ENCODE measurements at regions not wholly inside any gene's neighbourhood (a gene's known extent, or its start where the extent isn't known, plus 50 kb on each side); places are given as distances from the start of the nearest gene placed in this dataset.
"Not testable (repeated sequence)": the region's sequence is repeated elsewhere in the genome, so short reads cannot be mapped to it uniquely, and the experiment has no call there.

DNA sequence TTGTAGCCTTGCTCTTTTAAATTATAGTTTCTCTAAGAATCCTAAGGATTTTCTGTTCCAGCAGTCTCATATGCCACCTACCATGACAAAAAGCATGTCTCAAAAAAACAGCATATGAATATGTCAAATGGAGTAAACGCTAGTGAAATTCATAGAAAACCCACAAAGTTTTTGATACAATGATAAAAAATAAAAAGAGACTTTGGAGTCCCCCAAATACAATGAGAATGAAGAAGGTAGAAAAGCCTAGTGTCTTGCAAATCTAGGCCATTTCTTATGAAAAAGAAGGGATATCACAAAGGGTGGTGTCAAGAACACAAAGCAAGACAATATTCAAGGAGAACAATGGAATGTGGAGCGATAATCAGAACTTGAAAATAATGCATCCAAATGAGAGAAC lies 668.5 kb downstream of the PLOD2 start:
- Histone ChIP-seq H3K79me1 (ENCODE audit: insufficient read depth, low read depth, low read length, poor library complexity, severe bottlenecking) (no peaks in the 10 kb centered on the region), H2AK5ac (ENCODE audit: insufficient read length, low read length) (no peak overlapping the region), H4K20me1 (ENCODE audit: control insufficient read depth, insufficient read depth, insufficient read length) (no peaks in the 10 kb centered on the region), H3K9ac (ENCODE audit: extremely low read depth, insufficient read length, low read length) (no peak overlapping the region), H2BK5ac (ENCODE audit: insufficient read length, low read length) (no peak overlapping the region), H3K79me2 (ENCODE audit: insufficient read depth, low read length) (no peaks in the 10 kb centered on the region), H4K5ac (ENCODE audit: insufficient read length, low read depth, low read length) (no peak overlapping the region), H4K91ac (ENCODE audit: insufficient read length, low read depth, low read length) (no peak overlapping the region), H3K27ac (ENCODE audit: insufficient read length, low read depth, low read length) (no peak overlapping the region), H4K8ac (replicated peaks; ENCODE audit: insufficient read length, low read depth, low read length) (no peak overlapping the region), H2BK20ac (ENCODE audit: low read depth, low read length, poor library complexity, severe bottlenecking) (no peak overlapping the region), H3K14ac (ENCODE audit: insufficient read depth, low read length) (no peak overlapping the region), H3K23me2 (ENCODE audit: insufficient read length, low read depth, low read length, poor library complexity, severe bottlenecking) (no peaks in the 10 kb centered on the region), H3T11ph (ENCODE audit: low read length) (no peak overlapping the region), H3K23ac (ENCODE audit: insufficient read length, low read depth, low read length) (no peak overlapping the region), H3K4me1 (ENCODE audit: insufficient read depth, low read length) (peaks cover 4% of the 10 kb centered on the region; the same call in 1 of the 2 replicates), H2BK120ac (ENCODE audit: low read depth, low read length, poor library complexity, severe bottlenecking) (no peak overlapping the region), H3K18ac (ENCODE audit: insufficient read length, low read depth, low read length) (no peak overlapping the region), H2BK15ac (ENCODE audit: low read depth, low read length) (no peak overlapping the region), H2AFZ (ENCODE audit: low read length) (no peak overlapping the region), H3K27me3 (ENCODE audit: insufficient read depth, low read length) (no peaks in the 10 kb centered on the region), H2BK12ac (ENCODE audit: insufficient read length, low read depth, low read length) (no peak overlapping the region), H3K4me2 (ENCODE audit: insufficient read depth, insufficient read length, low read length) (no peak overlapping the region), H3K9me3 (ENCODE audit: control insufficient read depth, low read depth, low read length) (no peaks in the 10 kb centered on the region), H3K4ac (ENCODE audit: low read depth, low read length) (no peak overlapping the region), H3K56ac (ENCODE audit: insufficient read length, low read depth, low read length) (no peak overlapping the region)
- Mint-ChIP-seq H3K36me3 (ENCODE audit: insufficient read depth in 1 of 3, low read depth in 3 of 3) (no peaks in the 10 kb centered on the region), H3K9me3 (peaks cover 2 to 3% of the 10 kb centered on the region in 2 experiments; a peak in 1 of 5 replicates), H3K4me3 (no peak overlapping the region), H3K27me3 (ENCODE audit: low read depth) (no peaks in the 10 kb centered on the region), H3K4me1 (peaks cover 23 to 30% of the 10 kb centered on the region in 2 experiments), H3K27ac (peak overlapping the region in 2 of 3 experiments; percentile 8 to 11; a peak in 2 of 7 replicates)
- TF ChIP-seq, protein P1, sequence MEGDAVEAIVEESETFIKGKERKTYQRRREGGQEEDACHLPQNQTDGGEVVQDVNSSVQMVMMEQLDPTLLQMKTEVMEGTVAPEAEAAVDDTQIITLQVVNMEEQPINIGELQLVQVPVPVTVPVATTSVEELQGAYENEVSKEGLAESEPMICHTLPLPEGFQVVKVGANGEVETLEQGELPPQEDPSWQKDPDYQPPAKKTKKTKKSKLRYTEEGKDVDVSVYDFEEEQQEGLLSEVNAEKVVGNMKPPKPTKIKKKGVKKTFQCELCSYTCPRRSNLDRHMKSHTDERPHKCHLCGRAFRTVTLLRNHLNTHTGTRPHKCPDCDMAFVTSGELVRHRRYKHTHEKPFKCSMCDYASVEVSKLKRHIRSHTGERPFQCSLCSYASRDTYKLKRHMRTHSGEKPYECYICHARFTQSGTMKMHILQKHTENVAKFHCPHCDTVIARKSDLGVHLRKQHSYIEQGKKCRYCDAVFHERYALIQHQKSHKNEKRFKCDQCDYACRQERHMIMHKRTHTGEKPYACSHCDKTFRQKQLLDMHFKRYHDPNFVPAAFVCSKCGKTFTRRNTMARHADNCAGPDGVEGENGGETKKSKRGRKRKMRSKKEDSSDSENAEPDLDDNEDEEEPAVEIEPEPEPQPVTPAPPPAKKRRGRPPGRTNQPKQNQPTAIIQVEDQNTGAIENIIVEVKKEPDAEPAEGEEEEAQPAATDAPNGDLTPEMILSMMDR (conservative IDR thresholded peaks at IDR 0.05): no peak
- DNase-seq: no peak
- WGBS (ENCODE audit: extremely low coverage, insufficient read length, low lambda C conversion rate): no CpG with 5 or more reads among the region's 2 CpGs

DNA sequence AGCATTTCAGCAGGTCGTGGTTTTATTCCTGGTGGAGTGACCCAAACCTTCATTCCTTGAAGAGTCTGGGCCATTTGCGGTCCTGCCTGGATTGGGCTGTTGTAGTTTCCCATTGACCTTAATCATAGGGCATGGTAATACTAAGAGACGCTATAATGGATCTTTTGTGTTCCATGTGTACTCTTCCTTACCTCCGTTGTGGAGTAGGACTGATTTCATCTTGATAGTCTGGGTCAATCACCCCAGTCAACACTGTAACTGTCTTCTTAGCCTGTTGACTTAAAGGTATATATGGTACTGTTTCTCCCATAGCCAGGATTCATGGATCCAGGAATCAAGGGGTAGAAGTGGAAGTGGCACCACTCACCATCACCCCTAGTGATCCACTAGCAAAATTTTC lies 643.6 kb downstream of the PLOD2 start:
- H3K27me3 Mint-ChIP-seq (ENCODE audit: low read depth); H3K23ac ChIP-seq (ENCODE audit: insufficient read length, low read depth, low read length); H4K8ac ChIP-seq (replicated peaks; ENCODE audit: insufficient read length, low read depth, low read length); H3K14ac ChIP-seq (ENCODE audit: insufficient read depth, low read length); H3K56ac ChIP-seq (ENCODE audit: insufficient read length, low read depth, low read length); H3K27me3 ChIP-seq (ENCODE audit: insufficient read depth, low read length); H3K9ac ChIP-seq (ENCODE audit: extremely low read depth, insufficient read length, low read length); H2BK20ac ChIP-seq (ENCODE audit: low read depth, low read length, poor library complexity, severe bottlenecking); H3K4ac ChIP-seq (ENCODE audit: low read depth, low read length); H3K79me2 ChIP-seq (ENCODE audit: insufficient read depth, low read length); H2AK5ac ChIP-seq (ENCODE audit: insufficient read length, low read length); H2BK120ac ChIP-seq (ENCODE audit: low read depth, low read length, poor library complexity, severe bottlenecking); H4K20me1 ChIP-seq (ENCODE audit: control insufficient read depth, insufficient read depth, insufficient read length); H2BK15ac ChIP-seq (ENCODE audit: low read depth, low read length); H3K36me3 Mint-ChIP-seq (ENCODE audit: insufficient read depth in 1 of 3, low read depth in 3 of 3); H3K27ac ChIP-seq (ENCODE audit: insufficient read length, low read depth, low read length); H4K5ac ChIP-seq (ENCODE audit: insufficient read length, low read depth, low read length); H2AFZ ChIP-seq (ENCODE audit: low read length); H3K9me3 Mint-ChIP-seq; H3K4me3 Mint-ChIP-seq; H3K23me2 ChIP-seq (ENCODE audit: insufficient read length, low read depth, low read length, poor library complexity, severe bottlenecking); H2BK12ac ChIP-seq (ENCODE audit: insufficient read length, low read depth, low read length); H3K79me1 ChIP-seq (ENCODE audit: insufficient read depth, low read depth, low read length, poor library complexity, severe bottlenecking); H3T11ph ChIP-seq (ENCODE audit: low read length); H2BK5ac ChIP-seq (ENCODE audit: insufficient read length, low read length); DNase-seq; H3K9me3 ChIP-seq (ENCODE audit: control insufficient read depth, low read depth, low read length); H3K4me1 ChIP-seq (ENCODE audit: insufficient read depth, low read length); H3K4me2 ChIP-seq (ENCODE audit: insufficient read depth, insufficient read length, low read length); H3K18ac ChIP-seq (ENCODE audit: insufficient read length, low read depth, low read length); H4K91ac ChIP-seq (ENCODE audit: insufficient read length, low read depth, low read length): not testable (repeated sequence)
- H3K27ac Mint-ChIP-seq: peak overlapping the region in 1 of 3 experiments; percentile 11; a peak in 1 of 7 replicates
- WGBS (ENCODE audit: extremely low coverage, insufficient read length, low lambda C conversion rate): no CpG with 5 or more reads among the region's 4 CpGs
- H3K4me1 Mint-ChIP-seq: peaks cover 4 to 14% of the 10 kb centered on the region in 2 experiments

Measured in H9 (cell line).